ENCODE measurements at regions not wholly inside any gene's neighbourhood (a gene's known extent, or its start where the extent isn't known, plus 50 kb on each side); places are given as distances from the start of the nearest gene placed in this dataset.
A peak's percentile ranks its signal among the peaks of the same experiment; 100 is the strongest.

DNA sequence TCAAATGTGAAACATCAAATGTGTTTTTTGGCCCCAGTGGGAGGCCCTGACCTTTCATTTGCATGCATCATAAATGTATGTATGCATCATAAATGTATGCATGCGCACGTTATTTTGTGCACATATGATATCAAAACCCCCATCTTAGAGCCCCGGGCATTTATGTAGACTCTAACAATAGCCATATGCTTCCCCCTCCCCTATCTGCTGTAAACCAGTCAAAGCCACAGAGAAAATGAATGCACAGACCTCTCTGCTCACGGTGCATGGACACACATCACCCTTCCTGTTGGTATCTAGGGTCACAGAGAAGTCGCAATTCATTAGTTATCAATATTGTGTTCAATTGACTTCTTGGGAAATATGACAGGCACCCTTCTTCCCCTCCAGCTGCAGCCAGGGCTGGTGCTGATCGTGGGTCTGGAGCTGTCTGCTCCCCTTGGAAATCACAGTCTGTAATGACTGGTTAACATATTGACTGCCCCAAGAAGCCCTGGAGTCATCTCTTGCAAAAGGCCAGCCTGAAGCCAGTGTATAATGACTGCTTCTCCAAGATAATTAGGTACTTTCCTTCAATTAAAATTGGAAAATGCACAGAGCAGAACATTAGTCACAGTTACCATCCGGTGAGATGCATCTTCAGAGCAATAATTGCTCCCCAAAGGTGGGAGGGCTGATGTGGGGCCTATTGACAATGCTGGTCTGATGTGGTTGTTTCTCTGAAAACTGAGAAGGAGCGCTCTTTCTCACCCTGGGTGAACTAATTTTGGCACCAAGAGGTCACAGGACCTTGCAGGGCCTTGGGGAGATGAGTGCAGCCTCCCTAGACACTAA is 532.2 kb downstream of the CDH26 start:
- no peak overlapping the region for H2BK5ac ChIP-seq (ENCODE audit: low read depth, low read length)
- no peak overlapping the region for H2AK5ac ChIP-seq (ENCODE audit: low read depth, low read length)
- H3K9ac ChIP-seq (replicated peaks in 1 of 4; ENCODE audit: extremely low read depth in 1 of 4, low read depth in 3 of 4, low read length in 3 of 4): no peak overlapping the region
- no peak overlapping the region for H2BK12ac ChIP-seq (ENCODE audit: low read depth, low read length)
- H4K5ac ChIP-seq (ENCODE audit: insufficient read length, low read depth, low read length): no peak overlapping the region
- no peaks in the 10 kb centered on the region for H3K79me2 ChIP-seq (ENCODE audit: control insufficient read depth in 1 of 2, insufficient read depth in 2 of 2, low read length in 2 of 2)
- H4K8ac ChIP-seq (ENCODE audit: extremely low read depth, insufficient read depth, low read length): no peak overlapping the region
- ChIA-PET POLR2A (ENCODE audit: partially characterized antibody) (no interaction called here), CTCF (ENCODE audit: partially characterized antibody) (interaction anchor here (0.6 kb wide), 1 partner anchor 139 kb away, joined by 3 read pairs; no protein-coding TSS in a partner anchor)
- H3K23me2 ChIP-seq (ENCODE audit: low read depth, low read length): no peaks in the 10 kb centered on the region
- no peak overlapping the region for H3K4me3 ChIP-seq (ENCODE audit: extremely low read depth in 1 of 4, insufficient read depth in 2 of 4, low read depth in 3 of 4, low read length in 4 of 4)
- no peak for DNase-seq (ENCODE audit: low read depth in 1 of 2, low spot score in 2 of 2)
- no peak overlapping the region for H4K91ac ChIP-seq (replicated peaks; ENCODE audit: insufficient read length, low read length)
- H3K56ac ChIP-seq (replicated peaks; ENCODE audit: insufficient read length, low read depth, low read length): no peak overlapping the region
- H3K18ac ChIP-seq (ENCODE audit: extremely low read depth, low read length): no peak overlapping the region
- H3K36me3 ChIP-seq (ENCODE audit: control insufficient read depth in 2 of 4, insufficient read depth in 4 of 4, low read length in 3 of 4): no peaks in the 10 kb centered on the region
- no peak overlapping the region for H3K23ac ChIP-seq (ENCODE audit: insufficient read length)
- peaks cover 0 to 2% (median 0%) of the 10 kb centered on the region in 4 experiments; a peak in 1 of 7 replicates for H3K4me1 ChIP-seq (replicated peaks in 1 of 4; ENCODE audit: control insufficient read depth in 3 of 4, insufficient read depth in 4 of 4, low read length in 3 of 4)
- H3K14ac ChIP-seq (ENCODE audit: insufficient read length): no peak overlapping the region
- H3K79me1 ChIP-seq (ENCODE audit: low read depth, low read length): no peaks in the 10 kb centered on the region
- H3K27me3 ChIP-seq (replicated peaks in 1 of 4; ENCODE audit: control insufficient read depth in 3 of 4, extremely low read depth in 1 of 4, insufficient read depth in 3 of 4, low read length in 3 of 4): peaks cover 0 to 4% (median 1%) of the 10 kb centered on the region in 4 experiments; a peak in 3 of 7 replicates
- no peak for FAIRE-seq
- H3K4me2 ChIP-seq (ENCODE audit: insufficient read depth in 1 of 2, low read depth in 2 of 2, low read length in 2 of 2): no peak overlapping the region
- no peak for TF ChIP-seq GTF2F1 (IDR thresholded peaks at IDR 0.05; ENCODE audit: borderline replicate concordance, low read depth, low read length)
- TF ChIP-seq EZH2 (IDR thresholded peaks at IDR 0.05; ENCODE audit: low read depth, low read length, severe bottlenecking): no peak
- TF ChIP-seq FOSL1 (IDR thresholded peaks at IDR 0.05; ENCODE audit: insufficient read depth, low read depth, low read length): no peak
- no peaks in the 10 kb centered on the region for H3K9me3 ChIP-seq (ENCODE audit: insufficient read depth in 2 of 2, low read depth in 1 of 2, low read length in 1 of 2)
- H2BK120ac ChIP-seq (replicated peaks; ENCODE audit: low read depth, low read length): no peak overlapping the region
- H2BK15ac ChIP-seq (ENCODE audit: low read length): 0 out of 2 replicates have a peak overlapping the region, but pooled peaks have one; percentile 3
- no peak overlapping the region for H3K4ac ChIP-seq (replicated peaks; ENCODE audit: insufficient read length, low read depth, low read length)
- H4K20me1 ChIP-seq (replicated peaks in 1 of 2; ENCODE audit: control insufficient read depth in 1 of 2, insufficient read depth in 2 of 2, low read length in 2 of 2): no peaks in the 10 kb centered on the region
- WGBS, 2 experiments (ENCODE audit: extremely low coverage in 1 of 2, insufficient coverage in 1 of 2, insufficient read length in 1 of 2, insufficient replicate concordance in 2 of 2, low coverage in 1 of 2, low lambda C conversion rate in 2 of 2, missing lambda C conversion rate in 1 of 2): 91% methylated on average over 8 of the region's 8 CpGs; no CpG with 5 or more reads in 1 of the 2 experiments
- H2BK20ac ChIP-seq (ENCODE audit: low read length): no peak overlapping the region
- no peak overlapping the region for H2AFZ ChIP-seq (ENCODE audit: low read length)
- no peak overlapping the region for H3K27ac ChIP-seq (ENCODE audit: low read depth, low read length)

Data from H1 (cell line).